Right lobe of liver (tissue), 6 donors: ENCODE measurements at regions not wholly inside any gene's neighbourhood (a gene's known extent, or its start where the extent isn't known, plus 50 kb on each side); places are given as distances from the start of the nearest gene placed in this dataset.
"Not testable (repeated sequence)": the region's sequence is repeated elsewhere in the genome, so short reads cannot be mapped to it uniquely, and the experiment has no call there.

ENCODE experiments used
- ATAC-seq, 4 donors: fragments of 200-7000 bp; cut with Tn5 transposase; one replicate each; pipeline ENCODE4 v1.9.1; 2020; ENCODE audit warnings: mild to moderate bottlenecking in 4 of 4, moderate library complexity in 4 of 4
- DNase-seq, 3 donors: peaks; one replicate each; pipeline ENCODE4 v3.0.0-alpha.2; 2020
- H3K27ac ChIP-seq, 3 donors: fragments of 200-600 bp; one replicate each; pipeline ENCODE4 v1.8.0; 2022
- H3K27me3 ChIP-seq, 2 donors: fragments of 200-600 bp; one replicate each; pipeline ENCODE4 v1.8.0; 2022
- H3K36me3 ChIP-seq, 4 donors: fragments of 200-600 bp; sonication (generic) in 1 of 4; one replicate each; pipeline versions ENCODE4 v1.5.1 to v1.8.0; 2017 to 2022; ENCODE audit warnings: control low read depth in 1 of 4
- H3K4me1 ChIP-seq, 4 donors: fragments of 200-600 bp; sonication (generic) in 1 of 4; one replicate each; pipeline versions ENCODE4 v1.5.1 to v1.8.0; 2017 to 2022; ENCODE audit warnings: control low read depth in 1 of 4
- H3K4me3 ChIP-seq, 3 donors: fragments of 200-600 bp; one replicate each; pipeline ENCODE4 v1.8.0; 2022
- H3K9me3 ChIP-seq, 4 donors: fragments of 200-600 bp; sonication (generic) in 1 of 4; one replicate each; pipeline versions ENCODE4 v1.5.1 to v1.8.0; 2017 to 2022; ENCODE audit warnings: control low read depth in 1 of 4
- POLR2A ChIP-seq: fragments of 450-650 bp; IDR thresholded peaks from one replicate; pipeline ENCODE4 v1.6.1; 2017; ENCODE audit warnings: antibody characterized with exemption, mild to moderate bottlenecking
- WGBS: methylation state at CpG from one replicate; pipeline ENCODE4 v1.1.6; 2018; ENCODE audit warnings: low coverage, low lambda C conversion rate; ENCODE audit not compliant: insufficient coverage; ENCODE audit errors: missing lambda C conversion rate; 5-methylcytosine and 5-hydroxymethylcytosine counted together
- intact Hi-C, 2 donors: fragments of 100-400 bp; cut with DNase I; formaldehyde crosslinking; loops; one replicate each; pipeline versions ENCODE4 v1.11.2 to v1.14.1; 2022
- TF ChIP-seq, protein P1 (sequence below), 4 donors: fragments of 200-600 bp in 3 of 4; fragments of 450-650 bp in 1 of 4; IDR thresholded peaks; one replicate each; pipeline versions ENCODE4 v1.5.1 to v1.8.0; 2016 to 2022; ENCODE audit warnings: antibody characterized with exemption in 4 of 4, mild to moderate bottlenecking in 2 of 4
- donor health status: DM: no; HTN: yes; CAD: no.
- donor health status: DM: no; HTN: no; CAD: no.
- donor health status: DM: no; HTN: no; CAD: no.
- donor health status: DM: no; HTN: yes; CAD: no.
- donor health status: DM: no; HTN: yes; CAD: no.

- no peak overlapping the region for H3K27ac ChIP-seq
- no peaks in the 10 kb centered on the region for H3K9me3 ChIP-seq
- DNase-seq (no peak), ATAC-seq (no peak)
- intact Hi-C loops: no loop called here
- H3K4me1 ChIP-seq: no peaks in the 10 kb centered on the region
- TF ChIP-seq POLR2A: no peak
- TF ChIP-seq, protein P1, sequence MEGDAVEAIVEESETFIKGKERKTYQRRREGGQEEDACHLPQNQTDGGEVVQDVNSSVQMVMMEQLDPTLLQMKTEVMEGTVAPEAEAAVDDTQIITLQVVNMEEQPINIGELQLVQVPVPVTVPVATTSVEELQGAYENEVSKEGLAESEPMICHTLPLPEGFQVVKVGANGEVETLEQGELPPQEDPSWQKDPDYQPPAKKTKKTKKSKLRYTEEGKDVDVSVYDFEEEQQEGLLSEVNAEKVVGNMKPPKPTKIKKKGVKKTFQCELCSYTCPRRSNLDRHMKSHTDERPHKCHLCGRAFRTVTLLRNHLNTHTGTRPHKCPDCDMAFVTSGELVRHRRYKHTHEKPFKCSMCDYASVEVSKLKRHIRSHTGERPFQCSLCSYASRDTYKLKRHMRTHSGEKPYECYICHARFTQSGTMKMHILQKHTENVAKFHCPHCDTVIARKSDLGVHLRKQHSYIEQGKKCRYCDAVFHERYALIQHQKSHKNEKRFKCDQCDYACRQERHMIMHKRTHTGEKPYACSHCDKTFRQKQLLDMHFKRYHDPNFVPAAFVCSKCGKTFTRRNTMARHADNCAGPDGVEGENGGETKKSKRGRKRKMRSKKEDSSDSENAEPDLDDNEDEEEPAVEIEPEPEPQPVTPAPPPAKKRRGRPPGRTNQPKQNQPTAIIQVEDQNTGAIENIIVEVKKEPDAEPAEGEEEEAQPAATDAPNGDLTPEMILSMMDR (IDR thresholded peaks at IDR 0.05): no peak
- whole genome bisulfite sequencing: 69% methylated on average over 3 of the region's 3 CpGs
- H3K36me3 ChIP-seq: no peaks in the 10 kb centered on the region
- H3K27me3 ChIP-seq: no peaks in the 10 kb centered on the region
- no peak overlapping the region for H3K4me3 ChIP-seq
Observed at GRCh38 chr16:17001471-17001870, 469.3 kb downstream of the XYLT1 start.

GRCh38 chr16:17002565-17002964 lies 468.2 kb downstream of the XYLT1 start:
- H3K36me3 ChIP-seq: no peaks in the 10 kb centered on the region
- H3K4me1 ChIP-seq: no peaks in the 10 kb centered on the region
- no peak for DNase-seq
- WGBS: 44% methylated on average over 1 of the region's 1 CpG
- no peak for TF ChIP-seq POLR2A
- TF ChIP-seq, protein P1 (IDR thresholded peaks at IDR 0.05): no peak
- no peak overlapping the region for H3K27ac ChIP-seq
- no peaks in the 10 kb centered on the region for H3K27me3 ChIP-seq
- no peaks in the 10 kb centered on the region for H3K9me3 ChIP-seq
- intact Hi-C loops: no loop called here
- H3K4me3 ChIP-seq: no peak overlapping the region
- ATAC-seq: no peak

GRCh38 chr16:17005963-17006362 lies 464.8 kb downstream of the XYLT1 start:
- H3K36me3 ChIP-seq, H3K9me3 ChIP-seq, intact Hi-C loops, H3K27me3 ChIP-seq, H3K4me1 ChIP-seq, H3K4me3 ChIP-seq, H3K27ac ChIP-seq, DNase-seq, ATAC-seq: not testable (repeated sequence)
- WGBS: 57% methylated on average over 1 of the region's 1 CpG

DNA sequence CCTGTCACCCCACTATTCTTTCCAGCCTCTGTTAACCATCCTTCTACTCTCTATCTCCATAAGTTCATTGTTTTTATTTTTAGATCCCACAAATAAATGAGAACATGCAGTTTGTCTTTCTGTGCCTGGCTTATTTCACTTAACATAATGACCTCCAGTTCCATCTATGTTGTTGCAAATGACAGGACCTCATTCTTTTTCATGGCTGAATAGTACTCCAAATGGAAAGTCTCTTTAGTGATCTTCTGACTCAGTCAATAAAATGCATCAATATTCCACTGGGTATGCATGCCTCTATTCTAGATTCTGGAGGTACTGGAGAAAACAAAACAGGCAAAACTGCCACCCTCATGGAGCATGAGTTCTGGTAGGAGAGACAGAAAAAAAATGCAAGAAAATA lies 459.0 kb downstream of the XYLT1 start:
- no peaks in the 10 kb centered on the region for H3K36me3 ChIP-seq
- no peaks in the 10 kb centered on the region for H3K27me3 ChIP-seq
- H3K4me3 ChIP-seq: no peak overlapping the region
- intact Hi-C loops: no loop called here
- no peaks in the 10 kb centered on the region for H3K4me1 ChIP-seq
- DNase-seq (no peak), ATAC-seq (no peak)
- H3K27ac ChIP-seq: no peak overlapping the region
- TF ChIP-seq, protein P1 (IDR thresholded peaks at IDR 0.05): no peak
- TF ChIP-seq POLR2A: no peak
- no peaks in the 10 kb centered on the region for H3K9me3 ChIP-seq

DNA sequence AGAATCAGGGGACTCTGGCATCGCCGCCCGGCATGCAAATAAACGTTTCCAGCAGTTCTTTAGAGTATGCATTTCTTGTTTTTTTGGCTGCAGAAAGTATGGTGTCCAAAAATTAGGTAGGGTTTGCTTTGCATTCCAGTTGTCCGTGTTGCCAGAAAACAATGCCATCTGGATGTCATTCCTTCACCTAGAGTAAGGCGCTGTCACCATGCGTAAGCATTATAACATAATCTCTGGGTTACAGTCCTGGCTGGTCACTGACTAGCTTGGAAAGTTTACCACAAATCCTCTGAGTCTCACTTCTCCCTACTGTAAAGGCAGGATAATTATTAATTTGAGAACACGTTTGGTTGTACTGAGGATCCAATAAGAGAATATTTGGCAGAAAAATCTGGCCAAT lies 457.7 kb downstream of the XYLT1 start:
- 65% methylated on average over 7 of the region's 8 CpGs for WGBS
- TF ChIP-seq POLR2A: no peak
- TF ChIP-seq, protein P1 (IDR thresholded peaks at IDR 0.05): no peak
- DNase-seq (no peak), ATAC-seq (no peak)
- H3K4me3 ChIP-seq: no peak overlapping the region
- H3K27ac ChIP-seq: no peak overlapping the region
- no peaks in the 10 kb centered on the region for H3K27me3 ChIP-seq
- intact Hi-C loops: no loop called here
- H3K9me3 ChIP-seq: no peaks in the 10 kb centered on the region
- H3K36me3 ChIP-seq: no peaks in the 10 kb centered on the region
- H3K4me1 ChIP-seq: no peaks in the 10 kb centered on the region
